Karpas-422 (cell line): ENCODE measurements at regions not wholly inside any gene's neighbourhood (a gene's known extent, or its start where the extent isn't known, plus 50 kb on each side); places are given as distances from the start of the nearest gene placed in this dataset.

Source experiments
- DNase-seq: peaks from one replicate; pipeline ENCODE4 v3.0.0-alpha.2; 2015
- H2AFZ ChIP-seq: fragments of 200-600 bp; sonication (generic); 2 replicates; pipeline ENCODE4 v1.6.1; 2014; ENCODE audit warnings: antibody characterized with exemption, low read length, mixed read lengths
- H3K27ac ChIP-seq: fragments of 200-600 bp; sonication (generic); 2 replicates; pipeline ENCODE4 v1.5.1; 2014; ENCODE audit warnings: mild to moderate bottlenecking, low read length, moderate library complexity
- H3K27me3 ChIP-seq: fragments of 200-600 bp; sonication (generic); 2 replicates; pipeline ENCODE4 v1.6.1; 2014; ENCODE audit warnings: low read length, mixed read lengths
- H3K36me3 ChIP-seq: fragments of 200-600 bp; sonication (generic); 2 replicates; pipeline ENCODE4 v1.6.1; 2014; ENCODE audit warnings: low read length, mixed read lengths; ENCODE audit not compliant: insufficient read depth
- H3K4me1 ChIP-seq: fragments of 200-600 bp; sonication (generic); 2 replicates; pipeline ENCODE4 v1.6.1; 2014; ENCODE audit warnings: mild to moderate bottlenecking, low read length, mixed read lengths
- H3K4me2 ChIP-seq: fragments of 200-600 bp; sonication (generic); 2 replicates; pipeline ENCODE4 v1.6.1; 2014; ENCODE audit warnings: low read length, low read depth, mild to moderate bottlenecking; ENCODE audit not compliant: poor library complexity, severe bottlenecking
- H3K4me3 ChIP-seq: fragments of 200-600 bp; sonication (generic); 2 replicates; pipeline ENCODE4 v1.5.1; 2014; ENCODE audit warnings: mild to moderate bottlenecking, antibody characterized with exemption, low read length, mixed read lengths
- H3K79me2 ChIP-seq: fragments of 200-600 bp; sonication (generic); 2 replicates; pipeline ENCODE4 v1.6.1; 2014; ENCODE audit warnings: mild to moderate bottlenecking, low read length, mixed read lengths
- H3K9ac ChIP-seq: fragments of 200-600 bp; sonication (generic); 2 replicates; pipeline ENCODE4 v1.6.0; 2014; ENCODE audit warnings: low read length
- H3K9me2 ChIP-seq: fragments of 200-600 bp; sonication (generic), shearing (Covaris generic); replicated peaks from 2 replicates; pipeline ENCODE4 v1.6.0; 2014; ENCODE audit warnings: mild to moderate bottlenecking, low read length, moderate library complexity; ENCODE audit not compliant: insufficient read depth
- H3K9me3 ChIP-seq: fragments of 300-700, 200-600 bp; sonication (generic); 2 replicates; pipeline ENCODE4 v1.6.1; 2014; ENCODE audit warnings: low read length, mixed read lengths
- H4K20me1 ChIP-seq: fragments of 200-600 bp; sonication (generic); 2 replicates; pipeline ENCODE4 v1.6.1; 2014; ENCODE audit warnings: mild to moderate bottlenecking, antibody characterized with exemption, low read length, low read depth; ENCODE audit not compliant: insufficient read depth

GRCh38 chr14:105853907-105854599, 327.7 kb downstream of the TMEM121 start:
- H3K4me1 ChIP-seq: no peaks in the 10 kb centered on the region
- H3K9me3 ChIP-seq: no peaks in the 10 kb centered on the region
- H3K27ac ChIP-seq: no peak overlapping the region
- no peaks in the 10 kb centered on the region for H3K27me3 ChIP-seq
- DNase-seq: no peak
- no peaks in the 10 kb centered on the region for H3K79me2 ChIP-seq
- no peak overlapping the region for H3K9ac ChIP-seq
- H3K4me2 ChIP-seq: no peak overlapping the region
- H2AFZ ChIP-seq: no peak overlapping the region
- H3K36me3 ChIP-seq: no peaks in the 10 kb centered on the region
- H4K20me1 ChIP-seq: no peaks in the 10 kb centered on the region
- H3K4me3 ChIP-seq: no peak overlapping the region
- H3K9me2 ChIP-seq: no peaks in the 10 kb centered on the region

GRCh38 chr14:105854600-105855245, 328.3 kb downstream of the TMEM121 start:
- Histone ChIP-seq H3K27ac (no peak overlapping the region), H4K20me1 (no peaks in the 10 kb centered on the region), H3K27me3 (no peaks in the 10 kb centered on the region), H3K9me3 (no peaks in the 10 kb centered on the region), H2AFZ (no peak overlapping the region), H3K36me3 (no peaks in the 10 kb centered on the region), H3K4me2 (no peak overlapping the region), H3K4me3 (no peak overlapping the region), H3K9ac (no peak overlapping the region), H3K4me1 (peaks cover 4% of the 10 kb centered on the region), H3K79me2 (peaks cover 2% of the 10 kb centered on the region), H3K9me2 (no peaks in the 10 kb centered on the region)
- DNase-seq: no peak

GRCh38 chr14:105855246-105855892, 329.0 kb downstream of the TMEM121 start:
- Histone ChIP-seq H2AFZ (no peak overlapping the region), H3K27me3 (no peaks in the 10 kb centered on the region), H3K9me2 (no peaks in the 10 kb centered on the region), H3K4me2 (no peak overlapping the region), H4K20me1 (peaks cover 2% of the 10 kb centered on the region; the same call in 1 of the 2 replicates), H3K27ac (no peak overlapping the region), H3K4me1 (peaks cover 11% of the 10 kb centered on the region), H3K9me3 (no peaks in the 10 kb centered on the region), H3K9ac (no peak overlapping the region), H3K79me2 (peaks cover 8% of the 10 kb centered on the region), H3K36me3 (peaks cover 2% of the 10 kb centered on the region; the same call in 1 of the 2 replicates), H3K4me3 (no peak overlapping the region)
- DNase-seq: no peak

GRCh38 chr14:105855893-105856675, 329.7 kb downstream of the TMEM121 start:
- Histone ChIP-seq H3K4me2 (no peak overlapping the region), H3K79me2 (peaks cover 15% of the 10 kb centered on the region), H3K9me2 (no peaks in the 10 kb centered on the region), H3K4me3 (no peak overlapping the region), H3K36me3 (peaks cover 9% of the 10 kb centered on the region), H3K27me3 (no peaks in the 10 kb centered on the region), H3K4me1 (peaks cover 18% of the 10 kb centered on the region), H3K9ac (no peak overlapping the region), H3K9me3 (no peaks in the 10 kb centered on the region), H3K27ac (no peak overlapping the region), H4K20me1 (peaks cover 8% of the 10 kb centered on the region; the same call in 1 of the 2 replicates), H2AFZ (no peak overlapping the region)
- no peak for DNase-seq

DNA sequence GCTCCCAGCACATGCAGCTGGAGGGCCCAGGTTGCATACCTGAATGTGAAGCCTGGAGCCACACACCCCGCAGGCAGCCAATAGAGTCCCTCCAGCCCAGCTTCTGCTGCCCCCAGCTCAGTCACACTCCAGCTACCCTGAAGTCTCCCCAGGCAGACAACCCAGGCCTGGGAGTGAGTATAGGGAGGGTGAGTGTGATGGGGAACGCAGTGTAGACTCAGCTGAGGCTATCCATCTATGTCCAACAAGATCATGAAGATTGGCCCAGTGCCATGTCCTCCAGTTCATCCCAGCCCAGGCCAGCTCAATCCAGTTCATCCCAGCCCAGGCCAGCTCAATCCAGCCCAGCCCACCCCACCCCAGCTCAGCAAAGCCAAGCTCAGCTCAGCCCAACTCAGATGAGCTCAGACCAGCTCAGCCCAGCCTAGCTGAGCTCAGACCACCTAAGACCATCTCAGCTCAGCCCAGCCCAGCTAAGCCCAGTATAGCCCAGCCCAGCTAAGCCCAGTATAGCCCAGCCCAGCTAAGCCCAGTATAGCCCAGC, 330.4 kb downstream of the TMEM121 start:
- H3K9ac ChIP-seq: no peak overlapping the region
- H3K9me3 ChIP-seq: no peaks in the 10 kb centered on the region
- no peak for DNase-seq
- H4K20me1 ChIP-seq: peaks cover 8% of the 10 kb centered on the region; the same call in 1 of the 2 replicates
- H3K4me2 ChIP-seq: no peak overlapping the region
- H3K27me3 ChIP-seq: no peaks in the 10 kb centered on the region
- H3K79me2 ChIP-seq: peaks cover 21% of the 10 kb centered on the region
- peaks cover 15% of the 10 kb centered on the region for H3K36me3 ChIP-seq
- no peak overlapping the region for H2AFZ ChIP-seq
- no peaks in the 10 kb centered on the region for H3K9me2 ChIP-seq
- H3K27ac ChIP-seq: no peak overlapping the region
- H3K4me1 ChIP-seq: peaks cover 24% of the 10 kb centered on the region
- no peak overlapping the region for H3K4me3 ChIP-seq

GRCh38 chr14:105857220-105857825, 330.9 kb downstream of the TMEM121 start:
- Histone ChIP-seq H4K20me1 (peaks cover 8% of the 10 kb centered on the region; the same call in 1 of the 2 replicates), H3K27me3 (no peaks in the 10 kb centered on the region), H3K36me3 (peaks cover 15% of the 10 kb centered on the region), H3K9me3 (no peaks in the 10 kb centered on the region), H3K9ac (no peak overlapping the region), H3K4me1 (peaks cover 28% of the 10 kb centered on the region), H3K79me2 (peaks cover 23% of the 10 kb centered on the region), H3K27ac (no peak overlapping the region), H2AFZ (no peak overlapping the region), H3K4me3 (no peak overlapping the region), H3K4me2 (no peak overlapping the region), H3K9me2 (no peaks in the 10 kb centered on the region)
- DNase-seq: no peak

DNA sequence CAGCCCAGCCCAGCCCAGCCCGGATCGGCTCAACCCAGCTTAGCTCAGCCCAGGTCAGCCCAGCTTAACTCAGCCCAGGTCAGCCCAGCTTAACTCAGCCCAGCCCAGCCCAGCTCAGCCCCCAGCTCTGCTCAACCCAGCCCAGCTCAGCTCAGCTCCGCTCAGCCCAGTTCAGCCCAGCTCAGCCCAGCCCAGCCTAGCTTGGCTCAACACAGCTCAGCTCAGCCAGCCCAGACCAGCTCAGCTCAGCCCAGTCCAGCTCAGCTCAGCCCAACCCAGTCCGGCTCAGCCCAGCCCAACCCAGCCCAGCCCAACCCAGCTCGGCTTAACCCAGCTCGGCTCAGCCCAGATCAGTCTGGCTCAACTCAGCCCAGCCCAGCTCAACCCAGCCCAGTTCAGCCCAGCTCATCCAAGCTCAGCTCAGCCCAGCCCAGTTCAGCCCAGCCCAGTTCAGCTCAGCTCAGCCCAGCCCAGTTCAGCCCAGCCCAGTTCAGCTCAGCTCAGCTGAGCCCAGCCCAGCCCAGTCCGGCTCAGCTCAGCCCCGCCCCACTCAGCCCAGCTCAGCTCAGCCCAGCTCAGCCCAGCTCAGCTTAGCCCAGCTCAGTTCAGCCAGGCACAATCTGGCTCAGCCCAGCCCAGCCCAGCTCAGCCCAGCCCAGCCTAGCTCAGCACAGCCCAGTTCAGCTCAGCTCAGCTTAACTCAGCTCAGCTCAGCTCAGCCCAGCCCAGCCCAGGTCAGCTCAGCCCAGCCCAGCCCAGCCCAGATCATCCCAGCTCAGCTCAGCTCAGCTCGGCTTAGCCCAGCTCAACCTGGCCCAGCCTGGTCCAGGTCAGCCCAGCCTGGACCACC, 331.7 kb downstream of the TMEM121 start:
- peaks cover 30% of the 10 kb centered on the region for H3K79me2 ChIP-seq
- H3K4me3 ChIP-seq: no peak overlapping the region
- H3K9me3 ChIP-seq: no peaks in the 10 kb centered on the region
- H2AFZ ChIP-seq: no peak overlapping the region
- H3K4me2 ChIP-seq: no peak overlapping the region
- no peaks in the 10 kb centered on the region for H3K9me2 ChIP-seq
- H4K20me1 ChIP-seq: peaks cover 8% of the 10 kb centered on the region; the same call in 1 of the 2 replicates
- no peak overlapping the region for H3K27ac ChIP-seq
- no peak for DNase-seq
- peaks cover 15% of the 10 kb centered on the region for H3K36me3 ChIP-seq
- H3K27me3 ChIP-seq: no peaks in the 10 kb centered on the region
- H3K4me1 ChIP-seq: peaks cover 35% of the 10 kb centered on the region
- no peak overlapping the region for H3K9ac ChIP-seq
